HG03097 (cell line): ENCODE measurements at regions not wholly inside any gene's neighbourhood (a gene's known extent, or its start where the extent isn't known, plus 50 kb on each side); places are given as distances from the start of the nearest gene placed in this dataset.
"Not testable (repeated sequence)": the region's sequence is repeated elsewhere in the genome, so short reads cannot be mapped to it uniquely, and the experiment has no call there.

Experiments used
- ATAC-seq: cut with Tn5 transposase; IDR thresholded peaks from one replicate; pipeline ENCODE4 v1.9.1; 2021; ENCODE audit not compliant: unreplicated experiment, low FRiP score

- no peak for ATAC-seq
These were observed 233.2 kb downstream of the RBM19 start for GRCh38 chr12:113732916-113733315.

GRCh38 chr12:113727651-113728061 is 238.5 kb downstream of the RBM19 start:
- no peak for ATAC-seq

GRCh38 chr12:113726254-113726819 is 239.8 kb downstream of the RBM19 start:
- no peak for ATAC-seq

DNA sequence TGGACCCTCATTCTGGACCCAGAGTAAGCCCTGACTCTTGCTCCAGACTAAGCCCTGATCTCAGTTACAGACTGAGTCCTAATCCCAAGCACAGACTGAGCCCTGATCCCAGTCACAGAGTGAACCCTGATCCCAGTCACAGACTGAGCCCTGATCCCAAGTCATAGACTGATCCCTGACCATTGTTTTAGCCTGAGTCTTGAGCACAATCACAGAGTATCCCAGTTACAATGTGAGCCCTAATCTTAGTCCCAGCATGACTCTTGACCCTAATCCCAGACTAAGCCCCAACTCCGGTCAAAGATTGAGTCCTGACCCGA is 240.6 kb downstream of the RBM19 start:
- no peak for ATAC-seq

GRCh38 chr12:113724794-113725556 is 241.2 kb downstream of the RBM19 start:
- ATAC-seq, result no peak

DNA sequence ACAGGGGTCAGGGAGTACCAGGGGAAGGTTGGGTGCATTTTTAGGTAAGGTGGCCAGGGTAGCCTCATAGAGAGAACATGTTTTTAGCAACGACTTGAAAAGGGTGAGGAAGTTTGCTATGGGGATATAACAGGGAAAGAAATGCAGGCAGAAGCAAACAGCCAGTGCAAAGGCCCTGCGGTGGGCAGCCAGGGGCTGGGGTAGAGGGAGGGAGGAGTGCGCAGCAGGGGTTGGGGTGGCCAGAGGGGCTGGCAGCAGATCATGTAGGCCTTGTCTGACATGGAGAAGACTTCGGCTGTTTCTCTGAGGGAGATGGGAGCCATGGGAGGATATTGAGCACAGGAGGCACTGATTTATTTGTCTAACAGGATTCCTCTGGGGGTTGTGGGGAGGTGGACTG is 242.5 kb downstream of the RBM19 start:
- ATAC-seq, result no peak

GRCh38 chr12:113722747-113723146 is 243.4 kb downstream of the RBM19 start:
- ATAC-seq, result no peak

DNA sequence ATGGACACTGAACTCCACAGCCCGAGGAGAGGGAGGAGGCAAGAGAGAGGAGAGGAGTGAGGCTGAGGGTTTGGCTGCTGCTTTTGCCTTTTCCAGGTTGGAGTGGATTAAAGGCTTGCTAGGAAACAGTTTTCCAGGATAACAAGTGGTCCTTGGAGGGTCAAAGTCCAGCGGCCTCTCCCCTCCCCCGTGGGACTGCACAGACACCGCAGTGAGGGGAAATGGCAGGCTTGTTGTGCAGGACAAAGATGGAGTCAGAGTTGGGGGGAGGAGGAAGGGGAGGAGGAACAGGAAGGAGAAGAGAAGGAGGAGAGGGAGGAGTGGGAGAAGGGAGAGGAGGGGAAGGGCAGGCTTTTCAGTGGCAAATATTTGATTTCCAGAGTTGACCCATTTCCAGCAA is 245.5 kb downstream of the RBM19 start:
- ATAC-seq, result no peak

GRCh38 chr12:113719911-113720591 is 246.1 kb downstream of the RBM19 start:
- ATAC-seq, result no peak

- no peak for ATAC-seq
These were observed 241.5 kb upstream of the LHX5 start for GRCh38 chr12:113713156-113713555.

- no peak for ATAC-seq
These were observed 240.8 kb upstream of the LHX5 start for GRCh38 chr12:113712481-113712880.

DNA sequence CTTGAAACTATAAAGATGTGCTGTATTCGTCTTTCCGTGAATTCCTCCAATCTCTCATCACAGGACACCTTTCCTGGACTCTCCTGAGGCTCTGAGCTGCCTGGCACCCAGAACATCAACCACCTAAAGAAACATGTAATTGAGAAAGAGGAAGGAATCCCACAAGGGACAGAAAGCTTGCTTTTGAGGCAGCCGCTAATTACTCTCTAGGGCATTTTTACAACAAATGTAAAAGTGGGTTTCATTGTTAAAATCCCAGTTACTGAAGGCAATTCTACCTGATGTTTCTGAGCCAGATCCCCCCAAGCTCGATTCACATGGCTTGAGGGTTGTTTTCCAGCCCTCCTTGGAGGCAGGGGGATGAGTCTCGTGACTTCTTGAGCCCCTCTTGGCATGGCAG is 238.5 kb upstream of the LHX5 start:
- no peak for ATAC-seq

GRCh38 chr12:113709456-113709855 is 237.8 kb upstream of the LHX5 start:
- no peak for ATAC-seq

DNA sequence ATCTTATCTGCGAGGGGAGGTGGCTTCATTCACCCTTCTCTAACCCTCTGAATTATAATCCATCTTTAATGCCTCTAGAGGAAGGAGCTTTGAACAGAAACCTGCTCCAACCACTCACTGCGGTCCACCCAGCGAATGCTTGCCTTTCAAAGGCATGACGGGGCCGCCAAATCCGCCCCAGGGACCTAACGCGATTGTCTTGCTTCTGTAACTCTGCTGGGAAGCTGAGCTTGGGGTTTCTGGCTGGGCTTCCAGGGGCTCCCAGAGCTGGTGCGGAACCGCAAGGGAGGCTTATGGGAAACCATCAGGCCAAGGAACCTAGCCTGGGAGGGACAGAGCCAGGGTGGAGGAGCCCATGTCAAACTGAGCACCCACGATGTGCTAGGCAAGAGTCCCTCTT is 231.2 kb upstream of the LHX5 start:
- ATAC-seq, result no peak

- no peak for ATAC-seq
These were observed 230.6 kb upstream of the LHX5 start for GRCh38 chr12:113702276-113702675.

DNA sequence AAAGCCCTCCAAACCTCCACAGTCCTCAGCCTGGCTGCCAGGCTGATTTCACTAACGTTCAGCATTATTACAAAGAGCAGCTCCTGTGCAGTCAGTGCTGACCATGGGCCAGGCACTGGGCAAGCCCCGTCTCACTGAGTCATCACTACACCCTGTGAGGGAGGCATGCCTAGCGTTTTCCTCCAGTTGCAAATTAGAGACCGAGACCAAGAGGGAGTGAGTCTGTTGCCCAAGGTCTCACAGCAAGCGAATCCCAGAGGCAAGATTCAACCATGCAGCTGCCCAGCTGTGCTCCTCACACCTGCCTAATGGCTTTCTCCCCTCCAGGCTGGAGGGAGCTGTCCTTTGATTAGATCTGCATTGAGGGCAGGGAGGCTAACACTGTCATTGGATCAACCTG is 229.3 kb upstream of the LHX5 start:
- no peak for ATAC-seq

GRCh38 chr12:113699984-113700383 is 228.3 kb upstream of the LHX5 start:
- ATAC-seq, result not testable (repeated sequence)

DNA sequence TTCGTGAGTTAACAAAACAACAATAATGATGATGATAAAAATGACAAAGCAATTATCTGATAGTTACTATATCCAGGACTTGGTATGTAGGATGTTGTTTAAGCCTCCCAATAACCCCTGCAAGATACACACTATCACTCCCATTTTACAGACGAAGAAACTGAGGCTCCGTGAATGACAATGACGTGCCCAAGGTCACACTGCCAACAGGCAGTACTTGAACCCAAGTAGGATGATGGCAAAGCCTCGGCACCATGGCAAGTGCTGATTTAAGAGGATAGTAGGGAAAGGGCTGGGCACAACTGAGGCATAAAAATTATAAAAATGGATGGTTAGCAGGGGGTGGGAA is 226.8 kb upstream of the LHX5 start:
- ATAC-seq, result no peak

DNA sequence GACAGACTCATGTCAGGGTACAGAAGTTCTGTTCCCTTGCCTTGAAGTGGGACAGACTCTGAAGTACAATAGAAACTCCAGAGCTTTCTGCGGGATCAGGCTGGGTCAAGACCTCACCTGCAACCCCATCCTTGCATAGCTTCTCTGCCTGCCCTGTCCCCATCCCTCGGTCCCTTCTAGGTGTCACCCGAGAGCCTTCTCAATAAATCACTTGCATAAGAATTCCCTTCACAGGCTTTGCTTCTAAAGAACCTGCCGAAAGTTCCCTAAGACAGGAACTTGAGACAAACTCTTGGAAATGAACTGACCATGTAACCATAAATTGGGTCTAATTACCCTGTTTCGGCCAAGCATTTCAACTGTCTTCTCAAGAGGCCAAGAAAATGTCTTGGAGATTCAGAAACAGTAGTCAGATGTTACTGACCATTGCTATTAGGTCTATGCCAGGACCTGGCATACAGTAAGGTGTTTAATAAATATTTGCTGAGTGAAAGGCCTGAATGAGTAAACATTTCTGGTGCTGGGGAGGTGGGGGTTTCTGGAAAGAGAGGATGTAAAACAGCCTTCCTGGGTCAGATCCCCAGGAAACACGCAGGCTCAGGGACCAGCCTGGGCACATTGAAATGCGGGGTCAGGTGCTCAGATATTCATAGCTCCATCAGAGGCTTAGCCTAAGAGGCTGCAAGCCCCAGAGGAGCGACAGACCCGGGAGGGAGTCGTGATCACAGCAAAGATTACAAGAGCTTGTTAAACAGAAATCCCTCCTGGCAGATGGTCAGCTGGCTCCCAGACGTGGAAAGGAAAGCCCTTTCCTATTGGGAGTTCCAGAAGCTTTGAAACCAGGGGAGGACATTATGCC is 226.2 kb upstream of the LHX5 start:
- no peak for ATAC-seq

- no peak for ATAC-seq
These were observed 225.4 kb upstream of the LHX5 start for GRCh38 chr12:113697104-113697503.

GRCh38 chr12:113693693-113694092 is 222.0 kb upstream of the LHX5 start:
- ATAC-seq, result no peak
